ENCODE measurements at regions not wholly inside any gene's neighbourhood (a gene's known extent, or its start where the extent isn't known, plus 50 kb on each side); places are given as distances from the start of the nearest gene placed in this dataset.

- Histone ChIP-seq H3K9me3 (no peaks in the 10 kb centered on the region), H3K27me3 (no peaks in the 10 kb centered on the region), H3K4me3 (no peak overlapping the region), H3K36me3 (no peaks in the 10 kb centered on the region), H3K4me1 (no peaks in the 10 kb centered on the region), H3K27ac (no peak overlapping the region)
- TF ChIP-seq, protein P1, sequence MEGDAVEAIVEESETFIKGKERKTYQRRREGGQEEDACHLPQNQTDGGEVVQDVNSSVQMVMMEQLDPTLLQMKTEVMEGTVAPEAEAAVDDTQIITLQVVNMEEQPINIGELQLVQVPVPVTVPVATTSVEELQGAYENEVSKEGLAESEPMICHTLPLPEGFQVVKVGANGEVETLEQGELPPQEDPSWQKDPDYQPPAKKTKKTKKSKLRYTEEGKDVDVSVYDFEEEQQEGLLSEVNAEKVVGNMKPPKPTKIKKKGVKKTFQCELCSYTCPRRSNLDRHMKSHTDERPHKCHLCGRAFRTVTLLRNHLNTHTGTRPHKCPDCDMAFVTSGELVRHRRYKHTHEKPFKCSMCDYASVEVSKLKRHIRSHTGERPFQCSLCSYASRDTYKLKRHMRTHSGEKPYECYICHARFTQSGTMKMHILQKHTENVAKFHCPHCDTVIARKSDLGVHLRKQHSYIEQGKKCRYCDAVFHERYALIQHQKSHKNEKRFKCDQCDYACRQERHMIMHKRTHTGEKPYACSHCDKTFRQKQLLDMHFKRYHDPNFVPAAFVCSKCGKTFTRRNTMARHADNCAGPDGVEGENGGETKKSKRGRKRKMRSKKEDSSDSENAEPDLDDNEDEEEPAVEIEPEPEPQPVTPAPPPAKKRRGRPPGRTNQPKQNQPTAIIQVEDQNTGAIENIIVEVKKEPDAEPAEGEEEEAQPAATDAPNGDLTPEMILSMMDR (IDR thresholded peaks at IDR 0.05), result no peak
- DNase-seq (ENCODE audit: low spot score), result no peak
These were observed 849.6 kb upstream of the MBL2 start for GRCh38 chr10:53622201-53622600.

DNA sequence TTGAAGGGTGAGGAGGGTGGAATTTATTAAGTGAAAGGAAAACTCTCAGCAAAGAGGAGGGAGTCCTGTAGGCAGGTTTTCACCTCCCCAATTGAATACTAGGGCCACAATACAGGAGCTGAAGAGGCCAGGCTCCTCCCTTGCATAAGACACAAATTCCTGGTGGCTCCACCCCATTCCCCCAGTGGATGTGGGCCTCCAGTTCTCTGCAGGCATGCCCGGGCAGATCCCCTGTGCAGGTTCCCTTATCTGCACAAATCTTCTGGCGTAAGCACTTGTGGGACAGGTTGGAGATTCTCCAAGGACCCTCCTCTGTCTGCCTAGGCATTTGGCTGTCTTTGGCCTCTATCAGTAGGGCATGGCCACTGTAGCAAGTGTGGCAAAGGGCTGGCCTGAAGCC, 847.1 kb upstream of the MBL2 start:
- DNase-seq (ENCODE audit: low spot score), result no peak
- TF ChIP-seq, protein P1 (IDR thresholded peaks at IDR 0.05), result no peak
- Histone ChIP-seq H3K27ac (no peak overlapping the region), H3K27me3 (no peaks in the 10 kb centered on the region), H3K36me3 (no peaks in the 10 kb centered on the region), H3K4me1 (no peaks in the 10 kb centered on the region), H3K4me3 (no peak overlapping the region), H3K9me3 (no peaks in the 10 kb centered on the region)

GRCh38 chr10:53607691-53608090, 835.1 kb upstream of the MBL2 start:
- Histone ChIP-seq H3K4me1 (no peaks in the 10 kb centered on the region), H3K9me3 (no peaks in the 10 kb centered on the region), H3K27ac (no peak overlapping the region), H3K27me3 (no peaks in the 10 kb centered on the region), H3K4me3 (no peak overlapping the region), H3K36me3 (no peaks in the 10 kb centered on the region)
- DNase-seq (ENCODE audit: low spot score), result no peak
- TF ChIP-seq, protein P1 (IDR thresholded peaks at IDR 0.05), result no peak

GRCh38 chr10:53606981-53607380, 834.4 kb upstream of the MBL2 start:
- TF ChIP-seq, protein P1 (IDR thresholded peaks at IDR 0.05), result no peak
- no peaks in the 10 kb centered on the region for H3K27me3 ChIP-seq
- no peaks in the 10 kb centered on the region for H3K4me1 ChIP-seq

GRCh38 chr10:53601260-53601875, 828.8 kb upstream of the MBL2 start:
- DNase-seq (ENCODE audit: low spot score), result no peak
- no peak overlapping the region for H3K4me3 ChIP-seq
- TF ChIP-seq, protein P1 (IDR thresholded peaks at IDR 0.05), result peak; percentile 71 to 83
- no peaks in the 10 kb centered on the region for H3K9me3 ChIP-seq
- H3K27ac ChIP-seq, result no peak overlapping the region
- H3K27me3 ChIP-seq, result no peaks in the 10 kb centered on the region
- no peaks in the 10 kb centered on the region for H3K4me1 ChIP-seq
- no peaks in the 10 kb centered on the region for H3K36me3 ChIP-seq

More at GRCh38 chr10:53606981-53607380, 834.4 kb upstream of the MBL2 start:
- H3K4me3 ChIP-seq, result no peak overlapping the region
- no peaks in the 10 kb centered on the region for H3K36me3 ChIP-seq
- H3K27ac ChIP-seq, result no peak overlapping the region
- no peaks in the 10 kb centered on the region for H3K9me3 ChIP-seq
- DNase-seq (ENCODE audit: low spot score), result no peak

DNA sequence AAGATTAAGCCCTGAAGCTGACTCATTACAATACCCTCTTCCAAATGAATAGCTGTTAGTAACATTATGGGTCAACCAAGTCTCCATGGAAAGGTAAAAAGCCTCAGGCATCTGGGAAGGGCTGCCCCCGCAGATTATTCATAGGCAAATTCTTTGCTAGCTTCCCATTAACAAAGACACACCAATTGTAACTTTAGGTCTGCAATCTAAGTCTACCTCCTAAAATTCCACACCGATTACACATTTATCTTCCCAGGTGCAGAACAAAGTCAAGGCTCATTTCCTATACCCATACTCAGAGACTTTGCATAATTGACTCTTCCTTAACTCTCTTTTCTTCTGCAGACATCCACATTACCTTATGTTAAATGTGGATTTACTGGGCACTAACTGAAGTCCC, 826.3 kb upstream of the MBL2 start:
- no peaks in the 10 kb centered on the region for H3K9me3 ChIP-seq
- no peaks in the 10 kb centered on the region for H3K27me3 ChIP-seq
- no peak overlapping the region for H3K27ac ChIP-seq
- TF ChIP-seq, protein P1 (IDR thresholded peaks at IDR 0.05), result no peak
- DNase-seq (ENCODE audit: low spot score), result no peak
- no peaks in the 10 kb centered on the region for H3K4me1 ChIP-seq
- H3K36me3 ChIP-seq, result no peaks in the 10 kb centered on the region
- no peak overlapping the region for H3K4me3 ChIP-seq

All from right atrium auricular region (tissue), 2 donors.